Right atrium auricular region (tissue), 2 donors: ENCODE measurements at regions not wholly inside any gene's neighbourhood (a gene's known extent, or its start where the extent isn't known, plus 50 kb on each side); places are given as distances from the start of the nearest gene placed in this dataset.

Experiments
- DNase-seq: peaks from one replicate; pipeline ENCODE4 v3.0.0-alpha.2; 2019; ENCODE audit warnings: low spot score
- H3K27ac ChIP-seq, 2 donors: fragments of 200-600 bp; sonication (generic); 1 replicate in 1 of 2; 2 replicates in 1 of 2; pipeline ENCODE4 v1.5.1; 2016 to 2019
- H3K27me3 ChIP-seq, 2 donors: fragments of 200-600 bp; sonication (generic); one replicate each; pipeline versions ENCODE4 v1.5.1 to v1.6.0; 2017 to 2019
- H3K36me3 ChIP-seq: fragments of 200-600 bp; sonication (generic); one replicate; pipeline ENCODE4 v1.5.1; 2016
- H3K4me1 ChIP-seq, 2 donors: fragments of 200-600 bp; sonication (generic); one replicate each; pipeline versions ENCODE4 v1.5.1 to v1.6.0; 2017 to 2019
- H3K4me3 ChIP-seq, 2 donors: fragments of 200-600 bp; sonication (generic); 1 replicate in 1 of 2; 2 replicates in 1 of 2; pipeline ENCODE4 v1.5.1; 2017 to 2019; ENCODE audit warnings: mild to moderate bottlenecking in 1 of 2, moderate library complexity in 1 of 2
- H3K9me3 ChIP-seq, 2 donors: fragments of 200-600 bp; sonication (generic); one replicate each; pipeline ENCODE4 v1.5.1; 2019
- TF ChIP-seq, protein P1 (sequence below), 2 donors: fragments of 200-600 bp; sonication (generic); IDR thresholded peaks; one replicate each; pipeline ENCODE4 v1.5.1; 2019; ENCODE audit warnings: antibody characterized with exemption in 2 of 2

GRCh38 chr7:88095-88926 is 104.1 kb upstream of the FAM20C start:
- no peak for DNase-seq
- H3K27me3 ChIP-seq: no peaks in the 10 kb centered on the region
- H3K36me3 ChIP-seq: no peaks in the 10 kb centered on the region
- H3K4me3 ChIP-seq: no peak overlapping the region
- TF ChIP-seq, protein P1, sequence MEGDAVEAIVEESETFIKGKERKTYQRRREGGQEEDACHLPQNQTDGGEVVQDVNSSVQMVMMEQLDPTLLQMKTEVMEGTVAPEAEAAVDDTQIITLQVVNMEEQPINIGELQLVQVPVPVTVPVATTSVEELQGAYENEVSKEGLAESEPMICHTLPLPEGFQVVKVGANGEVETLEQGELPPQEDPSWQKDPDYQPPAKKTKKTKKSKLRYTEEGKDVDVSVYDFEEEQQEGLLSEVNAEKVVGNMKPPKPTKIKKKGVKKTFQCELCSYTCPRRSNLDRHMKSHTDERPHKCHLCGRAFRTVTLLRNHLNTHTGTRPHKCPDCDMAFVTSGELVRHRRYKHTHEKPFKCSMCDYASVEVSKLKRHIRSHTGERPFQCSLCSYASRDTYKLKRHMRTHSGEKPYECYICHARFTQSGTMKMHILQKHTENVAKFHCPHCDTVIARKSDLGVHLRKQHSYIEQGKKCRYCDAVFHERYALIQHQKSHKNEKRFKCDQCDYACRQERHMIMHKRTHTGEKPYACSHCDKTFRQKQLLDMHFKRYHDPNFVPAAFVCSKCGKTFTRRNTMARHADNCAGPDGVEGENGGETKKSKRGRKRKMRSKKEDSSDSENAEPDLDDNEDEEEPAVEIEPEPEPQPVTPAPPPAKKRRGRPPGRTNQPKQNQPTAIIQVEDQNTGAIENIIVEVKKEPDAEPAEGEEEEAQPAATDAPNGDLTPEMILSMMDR (IDR thresholded peaks at IDR 0.05): no peak
- peaks cover 0 to 23% of the 10 kb centered on the region in 2 donors for H3K4me1 ChIP-seq
- H3K27ac ChIP-seq: no peak overlapping the region
- H3K9me3 ChIP-seq: no peaks in the 10 kb centered on the region

GRCh38 chr7:88927-89231 is 103.5 kb upstream of the FAM20C start:
- Histone ChIP-seq H3K27me3 (no peaks in the 10 kb centered on the region), H3K27ac (no peak overlapping the region), H3K9me3 (no peaks in the 10 kb centered on the region), H3K36me3 (no peaks in the 10 kb centered on the region), H3K4me1 (peaks cover 0 to 23% of the 10 kb centered on the region in 2 donors), H3K4me3 (no peak overlapping the region)
- TF ChIP-seq, protein P1 (IDR thresholded peaks at IDR 0.05): no peak
- peak; percentile 54 for DNase-seq

- H3K27me3 ChIP-seq: no peaks in the 10 kb centered on the region
- no peaks in the 10 kb centered on the region for H3K36me3 ChIP-seq
- H3K4me1 ChIP-seq: peaks cover 0 to 23% of the 10 kb centered on the region in 2 donors
- no peak overlapping the region for H3K4me3 ChIP-seq
- DNase-seq: peak; percentile 75
- no peak overlapping the region for H3K27ac ChIP-seq
- no peaks in the 10 kb centered on the region for H3K9me3 ChIP-seq
- TF ChIP-seq, protein P1 (IDR thresholded peaks at IDR 0.05): no peak
Observed at GRCh38 chr7:89232-90019, 102.9 kb upstream of the FAM20C start.

GRCh38 chr7:90111-91063 is 102.0 kb upstream of the FAM20C start:
- no peaks in the 10 kb centered on the region for H3K27me3 ChIP-seq
- no peak overlapping the region for H3K4me3 ChIP-seq
- no peak overlapping the region for H3K27ac ChIP-seq
- no peaks in the 10 kb centered on the region for H3K9me3 ChIP-seq
- TF ChIP-seq, protein P1 (IDR thresholded peaks at IDR 0.05): no peak
- no peaks in the 10 kb centered on the region for H3K36me3 ChIP-seq
- peaks cover 0 to 21% of the 10 kb centered on the region in 2 donors for H3K4me1 ChIP-seq
- peak; percentile 57 for DNase-seq

DNA sequence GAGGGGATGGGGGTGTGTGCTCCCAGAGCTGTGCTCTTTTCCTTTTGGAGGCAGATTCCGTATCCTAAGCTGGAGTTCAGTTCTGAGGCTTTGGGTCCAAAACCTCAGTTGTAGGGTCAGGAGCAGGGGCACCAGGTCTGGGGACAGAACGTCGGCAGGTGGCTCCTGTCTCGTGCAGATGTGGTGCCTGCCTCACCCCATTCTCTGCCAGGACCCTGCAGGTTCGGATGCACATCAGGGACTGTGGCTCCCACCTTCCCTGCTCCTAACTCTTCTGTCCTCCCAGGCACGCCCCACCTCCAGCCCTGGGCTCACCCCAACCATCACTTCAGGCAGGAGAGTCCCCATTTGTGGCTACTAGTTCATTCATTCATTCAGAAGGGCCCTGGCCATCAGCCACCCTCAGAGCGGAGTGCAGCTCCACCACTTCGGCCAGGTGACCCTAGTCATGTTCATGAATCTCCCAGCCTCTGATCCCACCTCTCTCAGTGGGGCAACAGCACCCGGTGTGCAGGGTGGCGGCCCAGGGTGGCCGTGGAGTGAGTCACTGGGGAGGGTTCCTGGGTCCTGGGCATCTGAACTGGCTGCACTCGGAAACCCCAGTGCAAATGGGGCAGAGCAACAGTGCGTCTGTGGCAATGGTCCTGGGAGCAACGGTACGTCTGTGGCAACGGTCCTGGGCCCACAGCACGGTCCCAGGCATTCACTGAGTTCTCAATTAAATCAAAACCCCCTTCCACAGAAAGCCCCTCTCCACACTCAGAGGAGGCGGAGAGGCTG is 100.8 kb upstream of the FAM20C start:
- TF ChIP-seq, protein P1 (IDR thresholded peaks at IDR 0.05): no peak
- no peaks in the 10 kb centered on the region for H3K36me3 ChIP-seq
- no peaks in the 10 kb centered on the region for H3K9me3 ChIP-seq
- no peak for DNase-seq
- H3K27ac ChIP-seq: no peak overlapping the region
- no peaks in the 10 kb centered on the region for H3K27me3 ChIP-seq
- H3K4me3 ChIP-seq: no peak overlapping the region
- peaks cover 0 to 14% of the 10 kb centered on the region in 2 donors for H3K4me1 ChIP-seq
